Muscle of leg (tissue), 3 donors: ENCODE measurements at regions not wholly inside any gene's neighbourhood (a gene's known extent, or its start where the extent isn't known, plus 50 kb on each side); places are given as distances from the start of the nearest gene placed in this dataset.

ENCODE experiments used
- DNase-seq: peaks from one replicate; pipeline ENCODE4 v3.0.0; 2013
- H3K27ac ChIP-seq: one replicate; pipeline ENCODE4 v1.5.1; 2013; ENCODE audit warnings: mild to moderate bottlenecking, low read length, control low read depth
- H3K27me3 ChIP-seq: one replicate; pipeline ENCODE4 v1.6.1; 2013; ENCODE audit warnings: low read length; ENCODE audit not compliant: control insufficient read depth, insufficient read depth
- H3K36me3 ChIP-seq: one replicate; pipeline ENCODE4 v1.6.1; 2013; ENCODE audit warnings: low read length; ENCODE audit not compliant: control insufficient read depth, insufficient read depth
- H3K4me1 ChIP-seq: one replicate; pipeline ENCODE4 v1.6.1; 2013; ENCODE audit warnings: low read length; ENCODE audit not compliant: control insufficient read depth, insufficient read depth
- H3K4me3 ChIP-seq: one replicate; pipeline ENCODE4 v1.5.1; 2013; ENCODE audit warnings: low read length, control low read depth
- H3K9me3 ChIP-seq: replicated peaks from 2 replicates; pipeline ENCODE4 v1.6.1; 2013; ENCODE audit warnings: low read depth, low read length; ENCODE audit not compliant: control insufficient read depth
- WGBS: methylation state at CpG from one replicate; pipeline ENCODE4 v1.1.5; 2013; ENCODE audit warnings: missing lambda C conversion rate; ENCODE audit not compliant: insufficient coverage; 5-methylcytosine and 5-hydroxymethylcytosine counted together

DNA sequence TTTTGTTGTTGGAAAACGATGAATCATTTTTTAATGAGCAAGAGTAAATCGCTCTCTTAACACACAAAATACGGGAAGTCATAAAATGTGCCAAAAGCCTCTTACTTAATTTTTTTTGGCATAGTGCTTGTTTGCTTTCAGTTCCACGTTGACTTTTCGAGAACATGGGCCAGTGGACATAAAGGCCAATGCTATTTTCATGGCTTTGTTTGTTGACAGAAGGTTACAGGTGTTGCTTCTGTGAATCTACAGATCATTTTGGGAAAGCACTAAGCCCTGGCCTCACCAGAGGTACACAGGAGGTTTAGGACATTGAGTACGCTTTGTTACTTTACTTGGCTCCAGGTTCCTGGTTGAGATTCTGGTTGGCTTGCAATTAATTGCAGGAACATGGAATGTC lies 199.4 kb upstream of the HMCN1 start:
- Histone ChIP-seq H3K36me3 (no peaks in the 10 kb centered on the region), H3K9me3 (no peaks in the 10 kb centered on the region), H3K4me1 (no peaks in the 10 kb centered on the region), H3K27ac (no peak overlapping the region), H3K4me3 (no peak overlapping the region), H3K27me3 (no peaks in the 10 kb centered on the region)
- peak; percentile 57 for DNase-seq
- WGBS = 76% methylated on average over 3 of the region's 6 CpGs

GRCh38 chr1:185533596-185533995 lies 200.6 kb upstream of the HMCN1 start:
- no peaks in the 10 kb centered on the region for H3K4me1 ChIP-seq
- H3K9me3 ChIP-seq = no peaks in the 10 kb centered on the region
- H3K27ac ChIP-seq = no peak overlapping the region
- WGBS = 100% methylated on average over 1 of the region's 4 CpGs
- H3K4me3 ChIP-seq = no peak overlapping the region
- no peak for DNase-seq
- H3K36me3 ChIP-seq = no peaks in the 10 kb centered on the region
- no peaks in the 10 kb centered on the region for H3K27me3 ChIP-seq

GRCh38 chr1:185532856-185533255 lies 201.3 kb upstream of the HMCN1 start:
- H3K27me3 ChIP-seq = no peaks in the 10 kb centered on the region
- no peaks in the 10 kb centered on the region for H3K4me1 ChIP-seq
- H3K9me3 ChIP-seq = no peaks in the 10 kb centered on the region
- DNase-seq = no peak
- no peak overlapping the region for H3K4me3 ChIP-seq
- H3K27ac ChIP-seq = no peak overlapping the region
- no peaks in the 10 kb centered on the region for H3K36me3 ChIP-seq

DNA sequence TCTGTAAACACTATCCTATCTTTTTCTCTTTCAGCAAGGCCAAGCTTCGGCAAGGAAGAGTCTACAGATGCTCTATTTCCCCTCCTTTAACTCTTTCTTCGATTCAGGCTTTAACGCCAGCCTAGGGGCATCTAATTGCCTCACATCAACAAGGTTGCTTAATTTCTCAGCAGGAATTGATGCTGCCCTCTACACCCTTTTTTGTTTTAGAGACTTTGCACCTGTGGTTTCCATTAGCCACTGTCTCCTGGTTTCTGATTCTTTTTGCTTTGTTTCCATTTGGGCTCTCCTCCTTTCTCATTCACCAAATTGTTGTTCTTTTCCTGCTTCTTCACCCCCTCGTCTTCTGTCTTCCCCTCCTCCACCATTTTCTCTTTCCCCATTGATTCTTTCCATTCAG lies 202.4 kb upstream of the HMCN1 start:
- no peaks in the 10 kb centered on the region for H3K9me3 ChIP-seq
- H3K27me3 ChIP-seq = no peaks in the 10 kb centered on the region
- WGBS = 85% methylated on average over 3 of the region's 4 CpGs
- no peaks in the 10 kb centered on the region for H3K36me3 ChIP-seq
- no peaks in the 10 kb centered on the region for H3K4me1 ChIP-seq
- DNase-seq = no peak
- no peak overlapping the region for H3K27ac ChIP-seq
- no peak overlapping the region for H3K4me3 ChIP-seq

DNA sequence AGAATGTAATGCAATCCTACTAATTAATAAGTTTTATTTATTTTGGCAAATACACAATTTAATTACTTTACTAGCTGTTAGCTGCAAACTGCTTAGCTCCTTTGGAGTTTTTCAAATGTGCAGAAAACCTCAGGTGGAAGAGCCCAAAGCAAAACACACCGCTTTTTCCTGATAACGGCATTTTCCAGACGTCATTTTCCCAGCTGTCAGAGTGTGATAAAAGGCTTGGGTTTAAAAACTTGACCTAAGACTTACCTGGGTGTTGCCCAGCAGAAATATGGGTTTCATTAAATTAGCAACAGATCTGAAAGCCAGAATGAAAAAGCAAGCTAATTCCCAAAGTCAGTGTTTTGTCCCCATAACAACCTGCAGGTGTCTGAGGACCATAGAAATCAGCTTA lies 204.0 kb upstream of the HMCN1 start:
- no peak overlapping the region for H3K27ac ChIP-seq
- H3K36me3 ChIP-seq = no peaks in the 10 kb centered on the region
- H3K27me3 ChIP-seq = no peaks in the 10 kb centered on the region
- no peaks in the 10 kb centered on the region for H3K4me1 ChIP-seq
- WGBS = 42% methylated on average over 2 of the region's 3 CpGs
- no peaks in the 10 kb centered on the region for H3K9me3 ChIP-seq
- DNase-seq = no peak
- no peak overlapping the region for H3K4me3 ChIP-seq

GRCh38 chr1:185529673-185530072 lies 204.5 kb upstream of the HMCN1 start:
- H3K27me3 ChIP-seq = no peaks in the 10 kb centered on the region
- H3K4me3 ChIP-seq = no peak overlapping the region
- H3K9me3 ChIP-seq = no peaks in the 10 kb centered on the region
- no peak for DNase-seq
- H3K36me3 ChIP-seq = no peaks in the 10 kb centered on the region
- no peaks in the 10 kb centered on the region for H3K4me1 ChIP-seq
- no CpG with 5 or more reads among the region's 3 CpGs for WGBS
- no peak overlapping the region for H3K27ac ChIP-seq

DNA sequence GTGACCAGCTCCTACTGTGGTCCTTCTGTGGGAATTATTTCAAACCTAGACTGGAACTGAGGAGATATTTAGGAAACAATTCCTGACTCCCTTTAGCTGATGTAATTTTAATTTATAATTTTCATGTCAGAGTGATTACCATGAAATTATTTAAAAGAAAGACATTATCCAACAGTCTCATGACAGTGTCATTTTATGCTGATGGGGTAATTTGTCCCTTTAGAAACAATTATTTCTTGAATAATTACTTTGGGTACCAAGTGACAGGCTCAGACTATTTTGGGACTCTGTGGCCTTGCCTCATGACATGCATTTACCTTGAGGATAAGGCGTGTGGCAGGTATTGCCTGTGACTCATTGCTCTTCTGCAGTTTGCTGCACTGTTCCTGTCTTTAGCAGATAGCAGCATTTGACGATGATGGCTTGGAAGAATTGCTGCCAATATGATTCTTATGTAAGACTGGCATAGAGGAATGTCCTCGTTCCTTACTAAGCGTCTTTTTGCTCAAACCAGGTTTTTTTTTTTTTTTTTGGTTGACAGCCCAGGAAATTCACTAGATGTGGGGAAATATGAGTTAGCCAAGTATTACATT lies 206.0 kb upstream of the HMCN1 start:
- Histone ChIP-seq H3K27me3 (no peaks in the 10 kb centered on the region), H3K36me3 (no peaks in the 10 kb centered on the region), H3K4me3 (no peak overlapping the region), H3K9me3 (no peaks in the 10 kb centered on the region), H3K4me1 (no peaks in the 10 kb centered on the region), H3K27ac (no peak overlapping the region)
- 84% methylated on average over 2 of the region's 4 CpGs for WGBS
- DNase-seq = no peak

- WGBS = no CpG with 5 or more reads among the region's 1 CpG
- no peaks in the 10 kb centered on the region for H3K36me3 ChIP-seq
- no peaks in the 10 kb centered on the region for H3K4me1 ChIP-seq
- H3K27ac ChIP-seq = no peak overlapping the region
- H3K27me3 ChIP-seq = no peaks in the 10 kb centered on the region
- H3K4me3 ChIP-seq = no peak overlapping the region
- peak; percentile 7 for DNase-seq
- H3K9me3 ChIP-seq = no peaks in the 10 kb centered on the region
Measured at GRCh38 chr1:185526344-185527307, 207.6 kb upstream of the HMCN1 start.

GRCh38 chr1:185520188-185520920 lies 203.3 kb upstream of the IVNS1ABP start:
- Histone ChIP-seq H3K4me1 (no peaks in the 10 kb centered on the region), H3K27ac (no peak overlapping the region), H3K4me3 (no peak overlapping the region), H3K27me3 (no peaks in the 10 kb centered on the region), H3K9me3 (peaks cover 8% of the 10 kb centered on the region), H3K36me3 (no peaks in the 10 kb centered on the region)
- 47% methylated on average over 2 of the region's 2 CpGs for WGBS
- no peak for DNase-seq

DNA sequence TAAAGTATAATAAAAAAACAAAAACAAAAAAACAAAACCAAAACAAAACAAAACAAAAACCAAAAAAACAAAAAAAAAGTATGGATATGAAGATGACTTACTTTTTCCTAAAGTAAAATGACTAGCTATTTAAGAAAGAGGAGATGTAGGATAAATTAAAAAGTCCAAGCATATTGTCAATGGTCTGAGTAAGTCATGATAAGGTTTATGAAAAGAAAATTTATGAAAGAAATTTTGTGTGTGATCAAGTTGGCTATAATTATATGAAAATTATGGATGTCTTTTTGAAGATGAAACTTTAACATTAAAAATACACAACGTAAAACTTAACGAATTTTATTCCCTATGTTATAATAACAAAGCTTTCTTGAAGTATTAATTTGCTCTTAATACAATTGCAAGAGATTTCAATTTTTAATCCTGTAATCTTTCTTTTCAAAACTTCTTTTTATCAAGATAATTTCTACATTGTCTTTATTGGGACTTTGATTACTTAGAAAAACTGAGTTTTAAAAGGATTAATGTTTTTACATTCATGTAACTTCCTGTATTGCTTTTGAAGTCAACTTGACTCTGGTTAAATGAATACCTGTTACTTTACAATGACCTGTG lies 200.9 kb upstream of the IVNS1ABP start:
- WGBS = no CpG with 5 or more reads among the region's 2 CpGs
- no peak overlapping the region for H3K27ac ChIP-seq
- peaks cover 8% of the 10 kb centered on the region for H3K9me3 ChIP-seq
- no peaks in the 10 kb centered on the region for H3K27me3 ChIP-seq
- H3K36me3 ChIP-seq = no peaks in the 10 kb centered on the region
- H3K4me1 ChIP-seq = no peaks in the 10 kb centered on the region
- H3K4me3 ChIP-seq = no peak overlapping the region
- DNase-seq = no peak
